MCF 10A (cell line): ENCODE measurements at regions not wholly inside any gene's neighbourhood (a gene's known extent, or its start where the extent isn't known, plus 50 kb on each side); places are given as distances from the start of the nearest gene placed in this dataset.
A peak's percentile ranks its signal among the peaks of the same experiment; 100 is the strongest.

Source experiments
- BruUV-seq: library from RNA; stranded (reverse); fragments of 400-500 nt; replicated peaks from 2 replicates; lab custom pipeline; 2021; lab: Mats Ljungman, UMichigan
- CTCF ChIA-PET: fragments of 300-600 bp; sonication (Branson Sonifier 250); formaldehyde crosslinking; extraction: SDS; loops from one replicate; lab custom pipeline; 2021; ENCODE audit warnings: antibody characterized with exemption, inconsistent platforms; lab: Yijun Ruan, JAX
- POLR2A ChIA-PET: fragments of 300-600, 350-650 bp; sonication (Branson Sonifier 250); formaldehyde crosslinking; extraction: SDS; loops from one replicate; lab custom pipeline; 2020; ENCODE audit warnings: antibody characterized with exemption, inconsistent platforms; lab: Yijun Ruan, JAX
- DNase-seq: peaks from one replicate; pipeline ENCODE4 v3.0.0-alpha.2; 2018; ENCODE audit not compliant: unreplicated experiment
- H3K27ac Mint-ChIP-seq: one replicate; pipeline ENCODE4 v1.8.0; 2022; ENCODE audit warnings: mild to moderate bottlenecking, low read depth, mixed read lengths; ENCODE audit not compliant: unreplicated experiment
- H3K27me3 Mint-ChIP-seq: one replicate; pipeline ENCODE4 v1.8.0; 2022; ENCODE audit warnings: mixed read lengths; ENCODE audit not compliant: insufficient read depth, unreplicated experiment
- H3K36me3 Mint-ChIP-seq: one replicate; pipeline ENCODE4 v1.8.0; 2022; ENCODE audit warnings: mild to moderate bottlenecking, moderate library complexity, mixed read lengths; ENCODE audit not compliant: insufficient read depth, unreplicated experiment
- H3K4me1 Mint-ChIP-seq: one replicate; pipeline ENCODE4 v1.8.0; 2022; ENCODE audit warnings: mixed read lengths; ENCODE audit not compliant: insufficient read depth, unreplicated experiment
- H3K4me3 Mint-ChIP-seq: one replicate; pipeline ENCODE4 v1.8.0; 2022; ENCODE audit warnings: mild to moderate bottlenecking, moderate library complexity, mixed read lengths; ENCODE audit not compliant: unreplicated experiment
- H3K9me3 Mint-ChIP-seq: one replicate; pipeline ENCODE4 v1.8.0; 2022; ENCODE audit warnings: mixed read lengths; ENCODE audit not compliant: unreplicated experiment
- intact Hi-C: fragments of 100-400 bp; cut with micrococcal nuclease; formaldehyde crosslinking; loops from 2 replicates; pipeline ENCODE4 v1.14.1; 2022
- TF ChIP-seq, protein P1 (sequence below): fragments of 200-600 bp; IDR thresholded peaks from one replicate; pipeline ENCODE4 v1.8.0; 2022; ENCODE audit warnings: antibody characterized with exemption, mild to moderate bottlenecking; ENCODE audit not compliant: unreplicated experiment

DNA sequence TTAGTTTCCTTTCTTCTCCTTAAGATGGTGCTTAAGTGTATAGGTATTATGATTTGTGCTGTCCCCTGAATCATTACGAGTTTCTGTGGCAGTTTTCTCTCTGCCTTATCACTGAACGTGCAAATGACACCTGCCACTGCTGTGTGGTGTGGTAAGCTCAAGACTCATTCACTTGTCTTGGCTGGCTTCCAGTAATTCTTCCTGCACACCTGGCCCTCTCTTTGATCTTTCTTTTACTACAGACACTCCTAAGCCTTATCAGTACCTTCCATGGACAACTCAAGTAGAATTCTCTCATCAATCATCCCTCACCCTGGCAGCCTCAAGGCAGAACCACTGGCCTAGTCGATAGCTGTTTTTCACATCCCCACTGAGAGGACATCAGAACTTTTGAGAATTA is 82.6 kb upstream of the ADAMTS19 start:
- intact Hi-C loops: no loop called here
- TF ChIP-seq, protein P1, sequence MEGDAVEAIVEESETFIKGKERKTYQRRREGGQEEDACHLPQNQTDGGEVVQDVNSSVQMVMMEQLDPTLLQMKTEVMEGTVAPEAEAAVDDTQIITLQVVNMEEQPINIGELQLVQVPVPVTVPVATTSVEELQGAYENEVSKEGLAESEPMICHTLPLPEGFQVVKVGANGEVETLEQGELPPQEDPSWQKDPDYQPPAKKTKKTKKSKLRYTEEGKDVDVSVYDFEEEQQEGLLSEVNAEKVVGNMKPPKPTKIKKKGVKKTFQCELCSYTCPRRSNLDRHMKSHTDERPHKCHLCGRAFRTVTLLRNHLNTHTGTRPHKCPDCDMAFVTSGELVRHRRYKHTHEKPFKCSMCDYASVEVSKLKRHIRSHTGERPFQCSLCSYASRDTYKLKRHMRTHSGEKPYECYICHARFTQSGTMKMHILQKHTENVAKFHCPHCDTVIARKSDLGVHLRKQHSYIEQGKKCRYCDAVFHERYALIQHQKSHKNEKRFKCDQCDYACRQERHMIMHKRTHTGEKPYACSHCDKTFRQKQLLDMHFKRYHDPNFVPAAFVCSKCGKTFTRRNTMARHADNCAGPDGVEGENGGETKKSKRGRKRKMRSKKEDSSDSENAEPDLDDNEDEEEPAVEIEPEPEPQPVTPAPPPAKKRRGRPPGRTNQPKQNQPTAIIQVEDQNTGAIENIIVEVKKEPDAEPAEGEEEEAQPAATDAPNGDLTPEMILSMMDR: no peak
- Mint-ChIP-seq H3K4me1 (no peaks in the 10 kb centered on the region), H3K27me3 (peaks cover 46% of the 10 kb centered on the region), H3K9me3 (no peaks in the 10 kb centered on the region), H3K4me3 (no peak overlapping the region), H3K36me3 (no peaks in the 10 kb centered on the region), H3K27ac (no peak overlapping the region)
- DNase-seq: peak; percentile 27
- POLR2A ChIA-PET: no interaction called here
- no TSS peak for BruUV-seq
- CTCF ChIA-PET: no interaction called here

- TF ChIP-seq, protein P1: no peak
- Mint-ChIP-seq H3K27me3 (peaks cover 35% of the 10 kb centered on the region), H3K36me3 (no peaks in the 10 kb centered on the region), H3K27ac (no peak overlapping the region), H3K4me1 (no peaks in the 10 kb centered on the region), H3K9me3 (no peaks in the 10 kb centered on the region), H3K4me3 (no peak overlapping the region)
- DNase-seq: no peak
- ChIA-PET CTCF (interaction anchor here (0.6 to 2.2 kb wide), 4 partner anchors 18 to 1829 kb away, joined by 4 to 8 read pairs (median 5); no protein-coding TSS in a partner anchor), POLR2A (no interaction called here)
- intact Hi-C loops: no loop called here
- BruUV-seq: no TSS peak
Measured at GRCh38 chr5:129378961-129379360, 81.1 kb upstream of the ADAMTS19 start.

DNA sequence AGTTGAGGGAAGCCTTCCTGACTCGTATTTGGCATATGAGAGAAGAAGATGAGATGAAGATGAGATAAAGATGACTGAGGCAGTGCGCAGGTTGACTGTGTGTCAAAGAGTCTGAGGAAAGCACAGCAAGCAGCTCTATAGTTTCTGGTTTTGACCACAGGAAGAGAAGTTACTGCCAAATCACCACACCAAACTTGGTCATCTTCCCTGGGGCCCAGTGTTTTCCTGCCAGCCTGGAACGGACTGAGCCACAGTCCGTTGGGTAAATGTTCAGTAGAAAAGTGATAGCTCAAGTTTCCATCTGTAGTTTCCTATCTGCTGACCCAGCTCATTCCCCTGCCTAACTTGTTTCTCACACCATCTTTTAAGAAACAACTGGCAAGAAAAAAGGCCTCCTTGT is 80.7 kb upstream of the ADAMTS19 start:
- Mint-ChIP-seq H3K36me3 (no peaks in the 10 kb centered on the region), H3K27me3 (peaks cover 35% of the 10 kb centered on the region), H3K4me3 (no peak overlapping the region), H3K27ac (no peak overlapping the region), H3K9me3 (no peaks in the 10 kb centered on the region), H3K4me1 (no peaks in the 10 kb centered on the region)
- BruUV-seq: no TSS peak
- DNase-seq: peak; percentile 61
- TF ChIP-seq, protein P1: no peak
- intact Hi-C loops: no loop called here
- ChIA-PET POLR2A (interaction anchor here (0.6 kb wide), 1 partner anchor 29 kb away, joined by 4 read pairs; no protein-coding TSS in a partner anchor), CTCF (interaction anchor here (0.6 to 2.2 kb wide), 5 partner anchors 18 to 1829 kb away, joined by 4 to 8 read pairs (median 4); no protein-coding TSS in a partner anchor)

GRCh38 chr5:129382921-129383672 is 77.0 kb upstream of the ADAMTS19 start:
- Mint-ChIP-seq H3K27me3 (peaks cover 12% of the 10 kb centered on the region), H3K9me3 (no peaks in the 10 kb centered on the region), H3K36me3 (no peaks in the 10 kb centered on the region), H3K4me1 (no peaks in the 10 kb centered on the region), H3K4me3 (no peak overlapping the region), H3K27ac (no peak overlapping the region)
- CTCF ChIA-PET: interaction anchor here (0.6 to 1.5 kb wide), 5 partner anchors 240 to 470 kb away, joined by 3 to 6 read pairs (median 4); no protein-coding TSS in a partner anchor
- TF ChIP-seq, protein P1: no peak
- no peak for DNase-seq
- intact Hi-C loops: no loop called here
- POLR2A ChIA-PET: no interaction called here
- no TSS peak for BruUV-seq
